Suprapubic skin (tissue), 4 donors: ENCODE measurements at regions not wholly inside any gene's neighbourhood (a gene's known extent, or its start where the extent isn't known, plus 50 kb on each side); places are given as distances from the start of the nearest gene placed in this dataset.

Source experiments
- DNase-seq, 2 donors: peaks; one replicate each; pipeline ENCODE4 v3.0.0-alpha.2; 2019; ENCODE audit warnings: low spot score in 2 of 2
- H3K27ac ChIP-seq: fragments of 200-600 bp; sonication (generic); one replicate; pipeline ENCODE4 v1.5.1; 2019
- H3K27me3 ChIP-seq: fragments of 200-600 bp; sonication (generic); one replicate; pipeline ENCODE4 v1.5.1; 2019
- H3K36me3 ChIP-seq: fragments of 200-600 bp; sonication (generic); one replicate; pipeline ENCODE4 v1.5.1; 2019
- H3K4me1 ChIP-seq: fragments of 200-600 bp; sonication (generic); one replicate; pipeline ENCODE4 v1.5.1; 2019
- H3K4me3 ChIP-seq: fragments of 200-600 bp; sonication (generic); one replicate; pipeline ENCODE4 v1.5.1; 2019; ENCODE audit warnings: mild to moderate bottlenecking
- H3K9me3 ChIP-seq: fragments of 200-600 bp; sonication (generic); one replicate; pipeline ENCODE4 v1.5.1; 2019
- CTCF ChIP-seq, 2 donors: fragments of 200-600 bp in 1 of 2; fragments of 450-650 bp in 1 of 2; sonication (generic) in 1 of 2; IDR thresholded peaks; one replicate each; pipeline ENCODE4 v1.5.1; 2016 to 2019; ENCODE audit warnings: antibody characterized with exemption in 2 of 2, mild to moderate bottlenecking in 1 of 2, moderate library complexity in 1 of 2
- EP300 ChIP-seq: sonication (generic); formaldehyde crosslinking; IDR thresholded peaks from one replicate; pipeline ENCODE4 v1.6.1; 2017; ENCODE audit warnings: antibody characterized with exemption
- POLR2A ChIP-seq, 2 donors: fragments of 450-650 bp; IDR thresholded peaks; one replicate each; pipeline ENCODE4 v1.6.1; 2017; ENCODE audit warnings: antibody characterized with exemption in 2 of 2, mild to moderate bottlenecking in 2 of 2, moderate library complexity in 2 of 2
- POLR2AphosphoS5 ChIP-seq, 3 donors: sonication (generic); formaldehyde crosslinking; IDR thresholded peaks; one replicate each; pipeline ENCODE4 v1.6.1; 2017; ENCODE audit warnings: antibody characterized with exemption in 3 of 3
- WGBS: methylation state at CpG from one replicate; pipeline ENCODE4 v1.1.5; 2018; 5-methylcytosine and 5-hydroxymethylcytosine counted together

GRCh38 chr13:39100996-39101738 lies 62.9 kb downstream of the NHLRC3 start:
- DNase-seq, result no peak
- no peaks in the 10 kb centered on the region for H3K9me3 ChIP-seq
- no peaks in the 10 kb centered on the region for H3K4me1 ChIP-seq
- H3K36me3 ChIP-seq, result no peaks in the 10 kb centered on the region
- no peak overlapping the region for H3K4me3 ChIP-seq
- H3K27ac ChIP-seq, result no peak overlapping the region
- no peaks in the 10 kb centered on the region for H3K27me3 ChIP-seq
- TF ChIP-seq POLR2AphosphoS5 (IDR thresholded peaks at IDR 0.05) (no peak), EP300 (no peak), CTCF (IDR thresholded peaks at IDR 0.05) (no peak), POLR2A (IDR thresholded peaks at IDR 0.05) (no peak)
- WGBS, result 58% methylated on average over 5 of the region's 5 CpGs

DNA sequence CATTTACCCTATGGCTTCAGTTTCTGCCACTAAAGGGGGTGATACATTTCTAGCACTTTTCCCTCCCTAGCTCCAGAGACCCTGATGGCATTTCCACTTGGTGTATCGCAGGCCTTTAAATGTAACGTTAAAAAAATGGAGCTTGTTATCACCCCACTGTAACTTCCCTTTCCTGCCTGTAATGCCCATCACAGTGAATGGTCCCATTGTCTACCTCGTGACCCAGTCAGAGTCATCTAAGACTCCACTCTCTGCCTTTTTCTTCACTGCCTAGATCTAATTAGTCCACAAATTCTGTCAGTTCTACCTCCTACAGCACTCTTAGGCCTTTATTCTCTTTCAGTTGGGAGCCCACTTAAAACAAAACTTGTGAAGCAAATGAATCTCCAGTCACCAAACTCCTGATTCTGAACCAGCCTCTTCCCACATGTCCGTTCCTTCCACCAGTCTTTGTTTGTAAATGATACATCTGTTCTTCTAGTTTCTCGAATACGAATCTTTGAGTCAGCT lies 64.8 kb downstream of the NHLRC3 start:
- 78% methylated on average over 6 of the region's 6 CpGs for WGBS

DNA sequence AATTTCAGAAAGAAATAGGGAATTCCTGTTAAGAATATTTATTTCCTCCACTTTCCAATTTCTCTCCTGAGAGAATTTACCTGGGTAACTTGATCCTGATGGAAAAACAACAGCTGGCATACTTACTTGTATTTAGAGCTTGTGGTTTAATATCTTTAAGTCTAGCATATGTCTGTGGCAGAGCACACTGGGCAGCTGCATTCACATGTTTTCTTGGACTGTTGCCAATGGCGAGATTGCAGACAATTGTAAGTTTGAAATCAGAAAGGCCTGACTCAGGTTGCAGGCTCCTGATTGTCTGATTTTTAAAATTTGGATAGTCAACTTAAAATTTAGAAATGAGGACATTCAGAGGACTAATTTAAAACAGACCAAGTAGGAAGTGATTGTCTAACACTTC lies 66.9 kb downstream of the NHLRC3 start:
- 12% methylated on average over 1 of the region's 1 CpG for WGBS
- H3K27ac ChIP-seq, result no peak overlapping the region
- no peak overlapping the region for H3K4me3 ChIP-seq
- no peak for DNase-seq
- H3K9me3 ChIP-seq, result no peaks in the 10 kb centered on the region
- H3K4me1 ChIP-seq, result no peaks in the 10 kb centered on the region
- H3K36me3 ChIP-seq, result no peaks in the 10 kb centered on the region
- no peak for TF ChIP-seq CTCF (IDR thresholded peaks at IDR 0.05)
- H3K27me3 ChIP-seq, result no peaks in the 10 kb centered on the region

More for the DNA sequence above, 64.8 kb downstream of the NHLRC3 start:
- Histone ChIP-seq H3K27me3 (no peaks in the 10 kb centered on the region), H3K9me3 (no peaks in the 10 kb centered on the region), H3K4me3 (no peak overlapping the region), H3K27ac (no peak overlapping the region), H3K4me1 (no peaks in the 10 kb centered on the region), H3K36me3 (no peaks in the 10 kb centered on the region)
- no peak for DNase-seq
- no peak for TF ChIP-seq CTCF (IDR thresholded peaks at IDR 0.05)
- no peak for TF ChIP-seq POLR2AphosphoS5 (IDR thresholded peaks at IDR 0.05)
- no peak for TF ChIP-seq EP300
- TF ChIP-seq POLR2A (IDR thresholded peaks at IDR 0.05), result no peak

GRCh38 chr13:39106216-39107005 lies 68.2 kb downstream of the NHLRC3 start:
- no peaks in the 10 kb centered on the region for H3K27me3 ChIP-seq
- TF ChIP-seq POLR2AphosphoS5 (IDR thresholded peaks at IDR 0.05) (no peak), CTCF (IDR thresholded peaks at IDR 0.05) (no peak), EP300 (no peak), POLR2A (IDR thresholded peaks at IDR 0.05) (no peak)
- H3K4me1 ChIP-seq, result no peaks in the 10 kb centered on the region
- WGBS, result 85% methylated on average over 8 of the region's 8 CpGs
- DNase-seq, result no peak
- no peak overlapping the region for H3K4me3 ChIP-seq
- no peaks in the 10 kb centered on the region for H3K36me3 ChIP-seq
- H3K27ac ChIP-seq, result no peak overlapping the region
- no peaks in the 10 kb centered on the region for H3K9me3 ChIP-seq

GRCh38 chr13:39107561-39107960 lies 69.3 kb downstream of the NHLRC3 start:
- no peak for DNase-seq
- Histone ChIP-seq H3K27ac (no peak overlapping the region), H3K4me3 (no peak overlapping the region), H3K9me3 (no peaks in the 10 kb centered on the region), H3K36me3 (no peaks in the 10 kb centered on the region), H3K27me3 (no peaks in the 10 kb centered on the region), H3K4me1 (no peaks in the 10 kb centered on the region)
- TF ChIP-seq EP300, result no peak
- no peak for TF ChIP-seq POLR2AphosphoS5 (IDR thresholded peaks at IDR 0.05)
- TF ChIP-seq POLR2A (IDR thresholded peaks at IDR 0.05), result no peak
- TF ChIP-seq CTCF (IDR thresholded peaks at IDR 0.05), result no peak
- 59% methylated on average over 4 of the region's 4 CpGs for WGBS
